Omental fat pad (tissue), 3 donors: ENCODE measurements at regions not wholly inside any gene's neighbourhood (a gene's known extent, or its start where the extent isn't known, plus 50 kb on each side); places are given as distances from the start of the nearest gene placed in this dataset.

Experiments
- ATAC-seq: fragments of 150-250 bp; one replicate; pipeline ENCODE4 v1.9.1; 2016; ENCODE audit warnings: mild to moderate bottlenecking, moderate library complexity; ENCODE audit not compliant: low FRiP score
- DNase-seq: peaks from one replicate; pipeline ENCODE4 v3.0.0-alpha.2; 2019; ENCODE audit warnings: low spot score
- TF ChIP-seq, protein P1 (sequence below), 3 donors: fragments of 450-650 bp; IDR thresholded peaks; one replicate each; pipeline ENCODE4 v1.5.1; 2016 to 2017; ENCODE audit warnings: antibody characterized with exemption in 3 of 3, mild to moderate bottlenecking in 3 of 3, moderate library complexity in 2 of 3

DNA sequence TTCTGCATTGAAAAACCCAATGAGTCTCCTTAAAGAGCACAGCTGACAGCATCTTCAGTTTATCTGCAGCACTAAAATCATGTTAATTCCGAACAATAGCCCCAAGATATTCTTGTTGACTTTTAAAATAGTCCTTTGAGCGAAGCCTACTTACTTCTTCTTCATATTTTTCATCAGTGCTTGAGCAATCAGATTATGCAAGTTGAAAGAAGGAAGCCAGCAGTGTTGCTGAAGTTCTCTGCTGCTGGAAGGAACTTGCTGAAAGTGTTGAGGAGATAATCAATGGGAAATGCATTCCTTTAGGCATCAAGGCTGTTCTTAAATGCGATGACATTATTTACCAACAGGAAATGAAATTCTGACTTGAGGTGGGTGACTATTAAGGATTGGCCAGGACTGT lies 105.9 kb upstream of the SNTG2 start:
- ATAC-seq (no peak), DNase-seq (no peak)
- TF ChIP-seq, protein P1, sequence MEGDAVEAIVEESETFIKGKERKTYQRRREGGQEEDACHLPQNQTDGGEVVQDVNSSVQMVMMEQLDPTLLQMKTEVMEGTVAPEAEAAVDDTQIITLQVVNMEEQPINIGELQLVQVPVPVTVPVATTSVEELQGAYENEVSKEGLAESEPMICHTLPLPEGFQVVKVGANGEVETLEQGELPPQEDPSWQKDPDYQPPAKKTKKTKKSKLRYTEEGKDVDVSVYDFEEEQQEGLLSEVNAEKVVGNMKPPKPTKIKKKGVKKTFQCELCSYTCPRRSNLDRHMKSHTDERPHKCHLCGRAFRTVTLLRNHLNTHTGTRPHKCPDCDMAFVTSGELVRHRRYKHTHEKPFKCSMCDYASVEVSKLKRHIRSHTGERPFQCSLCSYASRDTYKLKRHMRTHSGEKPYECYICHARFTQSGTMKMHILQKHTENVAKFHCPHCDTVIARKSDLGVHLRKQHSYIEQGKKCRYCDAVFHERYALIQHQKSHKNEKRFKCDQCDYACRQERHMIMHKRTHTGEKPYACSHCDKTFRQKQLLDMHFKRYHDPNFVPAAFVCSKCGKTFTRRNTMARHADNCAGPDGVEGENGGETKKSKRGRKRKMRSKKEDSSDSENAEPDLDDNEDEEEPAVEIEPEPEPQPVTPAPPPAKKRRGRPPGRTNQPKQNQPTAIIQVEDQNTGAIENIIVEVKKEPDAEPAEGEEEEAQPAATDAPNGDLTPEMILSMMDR (IDR thresholded peaks at IDR 0.05): no peak

DNA sequence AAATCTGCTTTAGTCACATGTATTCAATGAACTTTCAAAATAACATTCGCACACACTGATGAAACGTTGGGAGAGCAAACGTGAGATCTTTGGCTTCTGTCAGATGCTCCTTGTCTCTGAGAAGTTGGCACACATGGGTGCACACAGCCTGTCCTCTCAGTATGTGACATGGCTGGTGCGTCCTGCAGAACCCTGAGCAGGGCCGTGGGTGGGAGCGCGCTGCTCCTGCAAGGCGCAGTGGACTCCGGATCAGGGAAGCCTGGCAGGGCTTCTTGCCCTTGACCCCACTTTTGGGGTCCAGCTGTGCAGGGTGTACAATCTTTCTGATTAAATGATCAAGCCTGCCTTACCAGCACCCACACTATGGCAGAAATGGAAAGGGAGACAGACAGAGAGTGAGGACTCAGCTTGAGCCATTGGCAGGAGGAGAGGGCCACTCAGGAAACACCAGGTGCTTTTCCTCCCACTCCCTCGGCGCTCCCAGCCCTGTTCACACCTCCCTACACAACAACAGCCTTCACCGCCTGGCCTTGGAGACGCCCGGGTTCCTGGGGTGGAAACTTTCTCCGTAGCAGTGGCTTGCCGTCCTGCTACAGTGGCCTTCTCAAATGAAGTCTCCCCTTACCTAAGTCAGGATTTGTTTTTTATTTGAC lies 108.4 kb upstream of the SNTG2 start:
- no peak for ATAC-seq
- no peak for DNase-seq
- TF ChIP-seq, protein P1 (IDR thresholded peaks at IDR 0.05): no peak

DNA sequence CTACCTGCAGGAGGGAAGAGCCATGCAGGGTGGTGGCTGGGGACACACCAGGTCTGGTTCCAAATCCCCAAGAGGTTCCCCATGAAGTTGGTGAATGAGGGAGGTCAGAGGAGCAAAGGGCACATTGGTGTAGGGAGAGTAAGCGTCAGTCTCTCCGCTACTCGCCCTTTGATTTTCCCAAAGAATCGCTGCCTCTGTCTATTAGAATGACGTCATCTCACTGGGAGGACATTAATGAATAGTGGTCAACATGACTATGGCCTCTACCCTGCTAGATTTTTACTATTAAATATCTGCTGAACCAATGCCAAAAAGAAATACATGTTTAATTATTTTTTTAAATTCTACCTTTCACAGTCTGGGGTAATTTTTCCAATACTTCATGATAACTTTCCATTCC lies 109.6 kb upstream of the SNTG2 start:
- ATAC-seq (no peak), DNase-seq (no peak)
- TF ChIP-seq, protein P1 (IDR thresholded peaks at IDR 0.05): no peak

DNA sequence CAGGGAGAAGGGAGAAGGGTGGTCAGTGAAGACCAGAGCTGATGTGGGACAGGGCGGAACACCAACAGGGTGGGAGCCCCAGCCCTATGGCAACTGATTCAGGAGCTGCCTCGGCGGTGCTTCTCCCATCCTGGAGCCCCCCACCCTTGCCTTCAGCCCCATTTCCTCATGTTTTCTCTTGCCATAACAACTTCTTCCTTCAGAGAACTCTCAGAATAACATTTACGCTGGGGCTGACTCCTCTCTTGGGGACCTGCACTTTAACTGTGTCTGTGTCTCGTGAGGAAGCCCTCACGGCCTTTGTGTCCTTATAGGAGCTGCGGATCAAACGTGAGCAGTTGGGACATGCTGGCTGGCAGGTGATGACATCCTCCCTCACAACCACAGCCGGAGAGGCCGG lies 116.4 kb upstream of the SNTG2 start:
- no peak for ATAC-seq
- DNase-seq: no peak
- TF ChIP-seq, protein P1 (IDR thresholded peaks at IDR 0.05): no peak

DNA sequence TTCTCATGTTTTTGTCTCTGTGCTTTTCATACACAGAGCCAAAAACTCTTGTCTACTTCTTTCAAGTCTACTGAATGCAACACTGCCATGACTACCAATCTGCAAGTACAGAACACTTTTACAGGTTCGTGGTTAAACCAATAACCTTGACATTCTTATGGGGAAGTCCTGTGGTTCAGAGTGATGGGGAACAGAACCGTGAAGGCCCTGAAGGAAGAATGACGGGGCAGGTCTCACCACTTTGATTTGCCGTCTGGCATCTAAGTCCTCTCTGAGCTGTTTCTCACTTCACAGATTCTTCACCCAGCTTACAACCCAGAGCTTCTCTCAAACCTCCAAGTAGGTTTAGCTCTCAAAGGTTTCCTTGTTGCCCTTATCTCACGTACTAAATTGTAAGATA lies 117.5 kb upstream of the SNTG2 start:
- DNase-seq (no peak), ATAC-seq (no peak)
- TF ChIP-seq, protein P1 (IDR thresholded peaks at IDR 0.05): no peak

DNA sequence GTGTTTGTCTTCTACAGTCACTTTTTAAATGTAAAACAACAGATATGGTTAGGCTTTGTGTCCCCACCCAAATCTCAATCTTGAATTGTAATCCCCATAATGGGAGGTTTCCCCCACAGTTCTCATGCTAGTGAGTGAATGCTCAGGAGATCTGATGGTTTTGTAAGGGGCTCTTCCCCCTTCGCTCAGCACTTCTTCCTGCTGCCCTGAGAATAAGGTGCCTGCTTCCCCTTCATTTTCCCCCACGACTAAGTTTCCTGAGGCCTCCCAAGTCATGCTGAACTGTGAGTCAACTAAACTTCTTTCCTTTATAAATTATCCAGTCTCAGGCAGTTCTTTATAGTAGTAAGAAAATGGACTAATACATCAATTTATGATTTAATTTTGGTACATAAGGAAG lies 118.0 kb upstream of the SNTG2 start:
- ATAC-seq: no peak
- TF ChIP-seq, protein P1 (IDR thresholded peaks at IDR 0.05): no peak
- no peak for DNase-seq

DNA sequence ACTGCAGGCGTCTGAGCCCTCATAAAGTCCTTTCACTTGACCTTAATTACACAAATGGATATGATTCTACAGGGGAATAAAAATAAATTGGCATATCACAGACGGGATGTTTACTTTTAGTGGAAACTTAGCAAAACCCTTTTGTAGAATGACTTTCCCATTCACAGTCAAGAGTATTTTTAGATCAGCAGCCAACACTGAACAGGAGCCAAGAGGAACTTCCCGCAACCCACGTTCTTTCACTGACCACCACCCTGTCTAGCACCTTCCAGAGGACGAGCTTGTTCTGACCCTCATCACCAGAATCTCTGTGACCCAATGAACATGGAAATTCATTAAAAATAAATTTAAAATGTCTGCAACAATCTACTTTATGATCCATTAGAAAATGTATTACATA lies 119.0 kb upstream of the SNTG2 start:
- DNase-seq: no peak
- TF ChIP-seq, protein P1 (IDR thresholded peaks at IDR 0.05): no peak
- no peak for ATAC-seq
